HS-5 (cell line): ENCODE measurements at regions not wholly inside any gene's neighbourhood (a gene's known extent, or its start where the extent isn't known, plus 50 kb on each side); places are given as distances from the start of the nearest gene placed in this dataset.

Source experiments
- DNase-seq: peaks from one replicate; pipeline ENCODE4 v3.0.0-alpha.2; 2012; ENCODE audit warnings: low read depth

DNA sequence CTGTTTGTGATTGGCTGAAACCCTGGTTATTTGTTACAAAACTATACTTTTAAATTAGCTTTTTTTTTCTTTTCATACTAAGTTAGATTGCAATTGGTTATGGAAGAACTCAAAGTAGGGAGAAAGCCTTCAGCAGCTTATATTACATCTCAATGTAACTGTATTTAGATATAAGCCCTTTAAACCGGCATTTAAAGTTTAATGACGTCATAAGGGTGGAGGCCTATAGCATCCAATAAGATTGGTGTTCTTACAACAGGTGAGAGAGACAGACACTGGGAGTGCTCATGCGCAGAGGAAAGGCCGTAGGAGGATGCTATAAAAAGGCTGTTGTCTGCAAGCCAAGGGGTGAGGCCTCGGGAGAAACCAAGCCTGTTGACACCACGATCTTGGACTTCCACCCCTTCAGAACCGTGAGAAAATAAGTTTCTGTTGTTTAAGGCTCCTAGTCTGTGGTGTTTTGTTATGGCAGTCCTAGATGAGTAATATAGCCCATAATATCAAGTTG, 1198.8 kb upstream of the SPRY2 start:
- DNase-seq, result no peak

DNA sequence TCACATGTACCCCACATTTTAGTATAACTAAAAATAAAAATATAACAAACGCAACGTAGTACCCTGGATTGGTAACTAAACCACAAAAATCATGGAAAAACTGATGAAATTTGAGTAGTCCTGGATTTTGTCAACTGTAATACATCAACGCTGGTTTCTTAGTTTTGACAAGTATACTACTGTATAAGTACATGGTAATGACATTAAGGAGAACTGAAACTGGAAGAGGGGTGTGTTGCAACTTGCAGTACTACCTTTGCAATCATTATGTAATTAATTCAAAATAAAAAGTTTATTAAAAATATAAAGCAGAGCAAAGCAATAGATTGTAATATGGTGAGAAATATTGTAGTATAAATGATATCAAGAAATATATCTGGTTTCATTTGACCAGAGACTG, 1158.0 kb upstream of the SPRY2 start:
- no peak for DNase-seq

- no peak for DNase-seq
Measured at GRCh38 chr13:81493144-81493543, 1152.2 kb upstream of the SPRY2 start.

DNA sequence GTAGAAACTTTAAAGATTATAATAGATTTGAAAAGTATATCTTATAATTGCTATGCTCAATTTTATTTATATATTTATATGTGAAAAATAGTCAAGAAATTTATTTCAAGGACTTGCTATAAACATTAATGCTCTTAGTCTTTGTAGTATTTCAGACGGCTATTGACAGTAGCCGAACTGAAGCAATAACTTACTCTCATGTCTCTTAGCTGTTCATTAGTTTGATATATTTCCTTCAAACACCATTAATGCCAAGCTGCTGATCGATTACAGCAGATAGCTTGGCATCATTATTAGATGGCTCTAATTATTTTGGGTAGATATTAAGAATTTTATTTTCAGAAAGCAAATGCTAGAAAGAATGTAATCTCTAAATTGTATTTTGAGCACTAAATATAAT, 1151.5 kb upstream of the SPRY2 start:
- no peak for DNase-seq

DNA sequence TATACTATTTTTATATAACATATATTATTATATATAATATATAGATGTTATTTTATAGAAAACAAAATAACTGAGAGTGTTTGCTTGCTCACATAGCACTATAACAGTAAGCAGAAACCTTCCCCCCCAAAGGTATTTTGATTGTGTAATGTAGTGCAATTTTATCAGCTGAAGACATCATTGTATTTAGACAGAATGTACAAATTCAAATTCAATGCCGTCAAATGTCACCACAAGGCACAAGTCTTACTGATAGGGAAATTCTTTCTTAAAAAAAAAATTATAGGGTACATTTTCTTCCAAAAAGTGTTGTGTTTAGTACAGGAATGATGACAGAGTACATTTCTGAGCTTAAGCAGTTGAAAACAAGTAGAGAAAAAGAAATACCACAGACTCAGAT, 1147.1 kb upstream of the SPRY2 start:
- no peak for DNase-seq

- DNase-seq, result no peak
Measured at GRCh38 chr13:81487151-81487550, 1146.2 kb upstream of the SPRY2 start.

GRCh38 chr13:81480634-81481033, 1139.7 kb upstream of the SPRY2 start:
- no peak for DNase-seq

DNA sequence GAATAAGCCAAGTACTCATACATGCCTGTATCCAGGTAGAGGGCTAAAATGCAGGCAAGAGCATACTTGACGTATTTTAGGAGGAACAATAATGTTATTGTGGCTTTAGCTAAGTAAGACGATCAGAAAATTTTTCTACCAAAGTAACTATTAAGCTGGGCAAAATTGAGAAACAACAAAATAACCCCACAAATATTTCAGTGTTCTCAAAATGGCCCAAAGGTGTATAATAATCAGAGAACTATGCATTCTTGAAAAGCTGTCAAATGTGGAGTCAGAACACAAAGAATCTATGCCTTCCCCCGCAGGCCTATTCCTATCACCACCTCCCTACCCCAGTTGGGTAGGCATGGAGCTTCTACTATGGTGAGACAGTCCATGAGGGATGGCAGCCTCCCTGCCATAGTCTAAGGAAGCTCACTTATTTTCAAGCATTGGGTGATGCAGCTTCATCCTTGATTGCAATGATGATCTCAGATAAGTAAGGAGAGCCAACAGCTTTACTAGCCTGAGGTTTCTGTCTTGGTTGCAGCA, 1132.5 kb upstream of the SPRY2 start:
- no peak for DNase-seq

- DNase-seq, result no peak
Measured at GRCh38 chr13:81458170-81458569, 1117.2 kb upstream of the SPRY2 start.

DNA sequence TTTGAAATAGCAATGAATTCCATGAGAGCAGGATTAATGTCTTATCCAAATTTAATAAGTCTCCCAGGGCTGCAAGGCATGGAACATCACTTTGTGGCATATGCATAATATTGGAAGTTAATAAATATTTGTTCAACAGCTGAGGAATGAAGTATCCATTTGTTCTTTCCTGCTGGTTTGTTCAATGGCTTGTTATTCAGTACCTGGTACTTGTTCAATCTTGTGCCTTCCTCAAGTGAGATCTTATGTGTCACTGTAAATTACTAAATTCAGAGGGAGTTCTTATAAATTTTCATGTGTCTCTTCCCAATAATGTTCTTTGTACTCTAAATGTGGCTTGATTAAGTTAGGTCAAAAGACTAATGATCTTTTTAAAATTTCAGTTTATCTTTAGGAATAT, 1105.5 kb upstream of the SPRY2 start:
- no peak for DNase-seq

- DNase-seq, result no peak
Measured at GRCh38 chr13:81442904-81443303, 1102.0 kb upstream of the SPRY2 start.

- DNase-seq, result no peak
Measured at GRCh38 chr13:81425286-81425685, 1084.4 kb upstream of the SPRY2 start.

GRCh38 chr13:81409284-81409683, 1068.4 kb upstream of the SPRY2 start:
- DNase-seq, result no peak

DNA sequence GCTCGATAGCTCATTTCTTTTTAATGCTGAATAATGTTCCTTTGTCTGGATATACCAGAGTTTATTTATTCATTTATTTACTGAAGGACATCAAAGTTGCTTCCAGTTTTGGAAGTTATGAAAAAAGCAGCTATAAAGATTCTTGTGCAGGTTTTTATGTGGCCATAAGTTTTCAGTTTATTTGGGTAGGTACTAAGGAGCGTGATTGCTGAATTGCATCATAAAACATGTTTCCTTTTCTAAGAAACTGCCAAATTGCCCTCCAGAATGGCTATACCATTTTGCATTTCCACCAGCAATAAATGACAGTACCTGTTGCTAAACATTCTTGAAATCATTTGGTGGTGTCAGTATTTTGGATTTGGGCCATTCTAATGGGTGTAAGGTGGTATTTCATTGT, 1067.7 kb upstream of the SPRY2 start:
- DNase-seq, result no peak

DNA sequence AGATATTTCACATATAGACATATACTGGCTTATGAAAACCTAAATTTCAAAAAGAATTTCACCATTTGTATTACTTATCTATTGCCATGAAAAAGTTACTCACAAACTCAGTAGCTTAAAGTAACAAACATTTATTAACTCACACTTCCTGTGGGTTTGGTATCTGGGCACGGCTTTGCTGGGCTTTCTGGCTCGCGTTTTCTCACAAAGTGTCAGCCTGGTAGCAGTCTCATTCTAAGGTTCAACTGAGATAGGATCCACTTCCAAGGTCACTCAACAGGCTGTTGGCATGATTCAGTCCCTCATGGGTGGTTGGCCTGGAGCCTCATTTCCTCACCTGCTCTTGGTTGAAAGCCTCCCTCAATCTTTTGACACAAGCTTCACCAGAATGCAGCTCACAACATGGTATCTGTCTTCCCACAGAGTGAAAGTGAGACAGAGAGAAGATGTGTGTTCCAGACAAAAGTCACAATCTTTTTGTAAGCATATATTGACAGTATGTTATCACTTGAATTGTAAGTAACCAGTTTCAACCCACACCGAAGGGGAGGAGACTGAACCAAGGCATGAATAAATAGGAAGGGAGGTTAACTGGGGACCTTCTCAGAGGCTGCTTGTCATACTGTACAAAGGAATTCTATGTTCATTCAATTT, 1065.8 kb upstream of the SPRY2 start:
- DNase-seq, result no peak

GRCh38 chr13:81406022-81406421, 1065.1 kb upstream of the SPRY2 start:
- no peak for DNase-seq

- no peak for DNase-seq
Measured at GRCh38 chr13:81396192-81396591, 1055.3 kb upstream of the SPRY2 start.

DNA sequence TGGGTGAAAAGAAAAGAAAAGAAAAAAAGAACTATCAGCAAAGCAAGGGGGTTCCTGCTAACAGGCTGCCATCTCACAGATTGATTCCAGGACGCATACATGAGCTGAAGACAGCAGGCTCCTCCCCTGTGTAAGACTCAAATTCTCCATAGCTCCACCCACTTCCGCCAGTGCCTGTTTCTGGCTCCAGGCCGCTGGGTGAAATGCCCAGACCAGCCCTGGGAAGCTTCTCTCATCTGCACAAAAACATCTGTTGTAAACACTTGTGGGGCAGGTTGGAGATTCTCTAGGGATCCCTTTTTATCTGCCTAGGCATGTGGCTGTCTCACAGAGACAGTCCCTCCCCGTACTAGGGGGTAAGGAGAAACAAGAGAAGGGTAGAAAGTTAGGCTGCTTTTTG, 1054.4 kb upstream of the SPRY2 start:
- no peak for DNase-seq

DNA sequence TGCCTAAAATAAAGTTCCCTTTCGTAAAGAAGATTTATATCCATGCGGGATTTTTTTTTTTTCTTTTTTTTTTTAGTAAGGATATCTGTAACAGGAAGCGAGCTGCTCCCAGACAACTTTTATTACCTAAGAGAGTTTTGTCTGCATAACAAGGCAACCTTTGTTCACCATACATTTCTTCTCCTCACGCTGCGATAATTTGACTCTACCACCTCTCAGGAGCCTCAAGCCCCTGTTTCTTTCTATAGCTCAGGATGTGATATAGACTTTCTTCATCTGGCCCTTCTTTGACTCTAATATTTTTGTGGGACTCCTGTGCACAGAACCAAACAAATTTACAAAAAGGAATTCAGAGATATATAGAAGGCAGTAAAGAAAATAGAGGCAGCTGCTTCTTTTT, 1053.7 kb upstream of the SPRY2 start:
- DNase-seq, result no peak

DNA sequence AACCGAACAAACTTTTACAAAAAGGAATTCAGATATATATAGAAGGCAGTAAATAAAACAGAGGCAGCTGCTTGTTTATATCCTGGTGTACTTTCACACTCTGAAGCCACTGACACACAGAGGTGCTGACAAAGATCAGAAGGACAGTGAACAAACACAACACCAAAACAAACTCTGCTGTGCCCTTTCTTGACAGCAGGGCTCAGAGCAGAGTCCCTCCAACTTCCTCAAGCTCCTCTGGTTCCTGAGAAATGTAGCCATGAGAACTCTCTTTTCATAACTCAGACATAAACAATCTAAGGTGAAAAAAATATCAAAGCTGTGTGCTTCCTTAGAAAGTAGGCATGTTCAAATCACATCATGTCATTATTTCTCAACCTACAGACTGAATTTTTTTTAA, 1052.8 kb upstream of the SPRY2 start:
- no peak for DNase-seq

- DNase-seq, result no peak
Measured at GRCh38 chr13:81393110-81393509, 1052.2 kb upstream of the SPRY2 start.

GRCh38 chr13:81388400-81388799, 1047.5 kb upstream of the SPRY2 start:
- DNase-seq, result no peak

GRCh38 chr13:81383444-81383843, 1042.5 kb upstream of the SPRY2 start:
- no peak for DNase-seq

GRCh38 chr13:81382246-81382645, 1041.3 kb upstream of the SPRY2 start:
- no peak for DNase-seq
